Natural killer cell (primary cell): ENCODE measurements at regions not wholly inside any gene's neighbourhood (a gene's known extent, or its start where the extent isn't known, plus 50 kb on each side); places are given as distances from the start of the nearest gene placed in this dataset.

ENCODE experiments used
- ATAC-seq, 3 donors: fragments of 150-1000 bp in 2 of 3; fragments of 200-7000 bp in 1 of 3; cut with Tn5 transposase; 1 replicate in 1 of 3; 2 replicates in 2 of 3; pipeline ENCODE4 v1.10.0; 2021; ENCODE audit warnings: mild to moderate bottlenecking in 2 of 3, moderate library complexity in 2 of 3
- DNase-seq, 2 donors: peaks; one replicate each; pipeline versions ENCODE4 v3.0.0 to v3.0.0-alpha.2; 2013 to 2021; ENCODE audit warnings: mixed read lengths in 1 of 2
- H3K27ac ChIP-seq: one replicate; pipeline ENCODE4 v1.5.1; 2013; ENCODE audit warnings: mild to moderate bottlenecking, low read length
- H3K27me3 ChIP-seq: one replicate; pipeline ENCODE4 v1.6.1; 2013; ENCODE audit warnings: low read length; ENCODE audit not compliant: control insufficient read depth, insufficient read depth
- H3K36me3 ChIP-seq: one replicate; pipeline ENCODE4 v1.6.1; 2013; ENCODE audit warnings: low read length; ENCODE audit not compliant: control insufficient read depth, insufficient read depth
- H3K4me1 ChIP-seq: one replicate; pipeline ENCODE4 v1.6.1; 2013; ENCODE audit warnings: low read length; ENCODE audit not compliant: control insufficient read depth, insufficient read depth
- H3K4me3 ChIP-seq: one replicate; pipeline ENCODE4 v1.5.1; 2013; ENCODE audit warnings: low read length
- H3K9me3 ChIP-seq: one replicate; pipeline ENCODE4 v1.6.1; 2013; ENCODE audit warnings: low read length; ENCODE audit not compliant: control insufficient read depth, insufficient read depth
- H3K27ac Mint-ChIP-seq, 2 donors: one replicate each; pipeline ENCODE4 v1.8.0; 2022; ENCODE audit warnings: mild to moderate bottlenecking in 2 of 2, mixed read lengths in 2 of 2, moderate library complexity in 1 of 2
- H3K27me3 Mint-ChIP-seq, 2 donors: one replicate each; pipeline ENCODE4 v1.8.0; 2022; ENCODE audit warnings: low read depth in 2 of 2, mixed read lengths in 2 of 2
- H3K36me3 Mint-ChIP-seq: one replicate; pipeline ENCODE4 v1.8.0; 2022; ENCODE audit warnings: mixed read lengths
- H3K4me1 Mint-ChIP-seq, 2 donors: one replicate each; pipeline ENCODE4 v1.8.0; 2022; ENCODE audit warnings: mixed read lengths in 2 of 2
- H3K4me3 Mint-ChIP-seq: one replicate; pipeline ENCODE4 v1.8.0; 2022; ENCODE audit warnings: mild to moderate bottlenecking, moderate library complexity, mixed read lengths
- H3K9me3 Mint-ChIP-seq, 2 donors: one replicate each; pipeline ENCODE4 v1.8.0; 2022; ENCODE audit warnings: mixed read lengths in 2 of 2
- CTCF ChIP-seq: fragments of 200-600 bp; IDR thresholded peaks from one replicate; pipeline ENCODE4 v1.8.0; 2022; ENCODE audit warnings: antibody characterized with exemption
- WGBS: methylation state at CpG from one replicate; pipeline ENCODE4 v1.1.7; 2013; ENCODE audit warnings: missing lambda C conversion rate; ENCODE audit not compliant: insufficient coverage; 5-methylcytosine and 5-hydroxymethylcytosine counted together
- intact Hi-C: fragments of 100-400 bp; cut with micrococcal nuclease; formaldehyde crosslinking; loops from one replicate; pipeline ENCODE4 v1.14.2; 2022

- no peaks in the 10 kb centered on the region for H3K4me1 Mint-ChIP-seq
- no peak overlapping the region for H3K27ac ChIP-seq
- no peaks in the 10 kb centered on the region for H3K36me3 ChIP-seq
- H3K4me3 ChIP-seq = no peak overlapping the region
- TF ChIP-seq CTCF = no peak
- peaks cover 5% of the 10 kb centered on the region for H3K9me3 ChIP-seq
- ATAC-seq = no peak
- no peak overlapping the region for H3K27ac Mint-ChIP-seq
- no peaks in the 10 kb centered on the region for H3K4me1 ChIP-seq
- H3K9me3 Mint-ChIP-seq = peaks cover 10 to 11% of the 10 kb centered on the region in 2 donors
- no peak overlapping the region for H3K4me3 Mint-ChIP-seq
- intact Hi-C loops = no loop called here
- DNase-seq = no peak
- H3K27me3 ChIP-seq = no peaks in the 10 kb centered on the region
- H3K27me3 Mint-ChIP-seq = no peaks in the 10 kb centered on the region
- 75% methylated on average over 1 of the region's 5 CpGs for WGBS
- H3K36me3 Mint-ChIP-seq = peaks cover under 1% of the 10 kb centered on the region
Observed at GRCh38 chr6:120908767-120909166, 425.5 kb downstream of the TBC1D32 start.

GRCh38 chr6:120903836-120904235 lies 430.4 kb downstream of the TBC1D32 start:
- Histone ChIP-seq H3K4me1 (no peaks in the 10 kb centered on the region), H3K36me3 (no peaks in the 10 kb centered on the region), H3K4me3 (no peak overlapping the region), H3K27ac (no peak overlapping the region), H3K9me3 (peaks cover 5% of the 10 kb centered on the region), H3K27me3 (no peaks in the 10 kb centered on the region)
- 81% methylated on average over 2 of the region's 2 CpGs for WGBS
- DNase-seq (no peak), ATAC-seq (no peak)
- H3K36me3 Mint-ChIP-seq = no peaks in the 10 kb centered on the region
- no peak for TF ChIP-seq CTCF
- no peak overlapping the region for H3K4me3 Mint-ChIP-seq
- H3K9me3 Mint-ChIP-seq = peaks cover 13 to 14% of the 10 kb centered on the region in 2 donors
- no peaks in the 10 kb centered on the region for H3K27me3 Mint-ChIP-seq
- H3K27ac Mint-ChIP-seq = no peak overlapping the region
- intact Hi-C loops = no loop called here
- H3K4me1 Mint-ChIP-seq = no peaks in the 10 kb centered on the region

GRCh38 chr6:120899932-120900331 lies 434.3 kb downstream of the TBC1D32 start:
- H3K4me1 ChIP-seq = no peaks in the 10 kb centered on the region
- intact Hi-C loops = no loop called here
- no peak overlapping the region for H3K27ac ChIP-seq
- TF ChIP-seq CTCF = no peak
- Mint-ChIP-seq H3K27ac (no peak overlapping the region), H3K27me3 (no peaks in the 10 kb centered on the region), H3K36me3 (peaks cover 6% of the 10 kb centered on the region), H3K4me3 (no peak overlapping the region), H3K9me3 (peaks cover 10 to 13% of the 10 kb centered on the region in 2 donors), H3K4me1 (no peaks in the 10 kb centered on the region)
- DNase-seq = no peak
- no peaks in the 10 kb centered on the region for H3K27me3 ChIP-seq
- no peaks in the 10 kb centered on the region for H3K36me3 ChIP-seq
- H3K9me3 ChIP-seq = no peaks in the 10 kb centered on the region
- H3K4me3 ChIP-seq = no peak overlapping the region
- no peak for ATAC-seq

GRCh38 chr6:120894077-120894476 lies 440.2 kb downstream of the TBC1D32 start:
- Mint-ChIP-seq H3K4me1 (no peaks in the 10 kb centered on the region), H3K27ac (no peak overlapping the region), H3K27me3 (no peaks in the 10 kb centered on the region), H3K36me3 (peaks cover 21% of the 10 kb centered on the region), H3K9me3 (peaks cover 21 to 36% of the 10 kb centered on the region in 2 donors), H3K4me3 (no peak overlapping the region)
- 75% methylated on average over 1 of the region's 1 CpG for WGBS
- no peak for DNase-seq
- Histone ChIP-seq H3K4me3 (no peak overlapping the region), H3K27ac (no peak overlapping the region), H3K27me3 (no peaks in the 10 kb centered on the region), H3K4me1 (no peaks in the 10 kb centered on the region), H3K9me3 (peaks cover 2% of the 10 kb centered on the region), H3K36me3 (no peaks in the 10 kb centered on the region)
- intact Hi-C loops = no loop called here
- no peak for TF ChIP-seq CTCF
- no peak for ATAC-seq
